ENCODE measurements at regions not wholly inside any gene's neighbourhood (a gene's known extent, or its start where the extent isn't known, plus 50 kb on each side); places are given as distances from the start of the nearest gene placed in this dataset.
"Not testable (repeated sequence)": the region's sequence is repeated elsewhere in the genome, so short reads cannot be mapped to it uniquely, and the experiment has no call there.

- Histone ChIP-seq H3K27me3 (no peaks in the 10 kb centered on the region), H3K36me3 (no peaks in the 10 kb centered on the region), H3K9me3 (no peaks in the 10 kb centered on the region), H3K4me1 (no peaks in the 10 kb centered on the region), H3K27ac (no peak overlapping the region), H3K4me3 (no peak overlapping the region)
- DNase-seq = no peak
- no peak for TF ChIP-seq CTCF (IDR thresholded peaks at IDR 0.05)
- no peak for TF ChIP-seq POLR2AphosphoS5 (IDR thresholded peaks at IDR 0.05)
- TF ChIP-seq POLR2A (IDR thresholded peaks at IDR 0.05) = no peak
- no peak for TF ChIP-seq EP300 (IDR thresholded peaks at IDR 0.05)
- 37 to 66% methylated on average over 3 of the region's 3 CpGs for WGBS, 2 donors
- intact Hi-C loops (cut with DNase I) = no loop called here
Observed at GRCh38 chr2:192971981-192972380, 777.2 kb upstream of the TMEFF2 start.

- H3K4me1 ChIP-seq = no peaks in the 10 kb centered on the region
- TF ChIP-seq POLR2A (IDR thresholded peaks at IDR 0.05) (no peak), EP300 (IDR thresholded peaks at IDR 0.05) (no peak)
- intact Hi-C loops (cut with DNase I) = no loop called here
- no peaks in the 10 kb centered on the region for H3K36me3 ChIP-seq
- no peak overlapping the region for H3K4me3 ChIP-seq
- WGBS, 2 donors = 30 to 44% methylated on average over 2 of the region's 2 CpGs
- no peaks in the 10 kb centered on the region for H3K27me3 ChIP-seq
- H3K9me3 ChIP-seq = no peaks in the 10 kb centered on the region
- no peak overlapping the region for H3K27ac ChIP-seq
- DNase-seq = no peak
Observed at GRCh38 chr2:192969055-192969454, 774.3 kb upstream of the TMEFF2 start.

- no peaks in the 10 kb centered on the region for H3K36me3 ChIP-seq
- H3K4me1 ChIP-seq = no peaks in the 10 kb centered on the region
- H3K27ac ChIP-seq = no peak overlapping the region
- intact Hi-C loops (cut with DNase I) = no loop called here
- no peak for DNase-seq
- no peaks in the 10 kb centered on the region for H3K9me3 ChIP-seq
- TF ChIP-seq EP300 (IDR thresholded peaks at IDR 0.05) = no peak
- TF ChIP-seq CTCF (IDR thresholded peaks at IDR 0.05) = no peak
- TF ChIP-seq POLR2AphosphoS5 (IDR thresholded peaks at IDR 0.05) = no peak
- no peak for TF ChIP-seq POLR2A (IDR thresholded peaks at IDR 0.05)
- H3K4me3 ChIP-seq = no peak overlapping the region
- H3K27me3 ChIP-seq = no peaks in the 10 kb centered on the region
- 82 to 85% methylated on average over 3 of the region's 3 CpGs for WGBS, 2 donors
Observed at GRCh38 chr2:192960945-192961344, 766.2 kb upstream of the TMEFF2 start.

GRCh38 chr2:192958615-192959014, 763.9 kb upstream of the TMEFF2 start:
- 84 to 87% methylated on average over 7 of the region's 7 CpGs for WGBS, 2 donors
- H3K9me3 ChIP-seq; H3K4me3 ChIP-seq; H3K4me1 ChIP-seq; H3K27ac ChIP-seq; H3K27me3 ChIP-seq; intact Hi-C loops (cut with DNase I); H3K36me3 ChIP-seq; DNase-seq: not testable (repeated sequence)

- no peaks in the 10 kb centered on the region for H3K4me1 ChIP-seq
- H3K4me3 ChIP-seq = no peak overlapping the region
- WGBS, 2 donors = 89 to 95% methylated on average over 5 of the region's 5 CpGs
- no peaks in the 10 kb centered on the region for H3K36me3 ChIP-seq
- no peak overlapping the region for H3K27ac ChIP-seq
- intact Hi-C loops (cut with DNase I) = no loop called here
- DNase-seq = no peak
- no peak for TF ChIP-seq EP300 (IDR thresholded peaks at IDR 0.05)
- TF ChIP-seq POLR2A (IDR thresholded peaks at IDR 0.05) = no peak
- no peak for TF ChIP-seq POLR2AphosphoS5 (IDR thresholded peaks at IDR 0.05)
- TF ChIP-seq CTCF (IDR thresholded peaks at IDR 0.05) = no peak
- H3K27me3 ChIP-seq = no peaks in the 10 kb centered on the region
- no peaks in the 10 kb centered on the region for H3K9me3 ChIP-seq
Observed at GRCh38 chr2:192957425-192957824, 762.7 kb upstream of the TMEFF2 start.

GRCh38 chr2:192953116-192953515, 758.4 kb upstream of the TMEFF2 start:
- DNase-seq = no peak
- Histone ChIP-seq H3K27ac (no peak overlapping the region), H3K27me3 (no peaks in the 10 kb centered on the region), H3K4me3 (no peak overlapping the region), H3K4me1 (no peaks in the 10 kb centered on the region), H3K36me3 (no peaks in the 10 kb centered on the region), H3K9me3 (no peaks in the 10 kb centered on the region)
- no peak for TF ChIP-seq EP300 (IDR thresholded peaks at IDR 0.05)
- TF ChIP-seq POLR2A (IDR thresholded peaks at IDR 0.05) = no peak
- TF ChIP-seq POLR2AphosphoS5 (IDR thresholded peaks at IDR 0.05) = no peak
- no peak for TF ChIP-seq CTCF (IDR thresholded peaks at IDR 0.05)
- intact Hi-C loops (cut with DNase I) = no loop called here
- WGBS, 2 donors = 65 to 66% methylated on average over 1 of the region's 1 CpG

Data from sigmoid colon (tissue), 6 donors.